Endodermal cell (in vitro differentiated cells): ENCODE measurements at regions not wholly inside any gene's neighbourhood (a gene's known extent, or its start where the extent isn't known, plus 50 kb on each side); places are given as distances from the start of the nearest gene placed in this dataset.

Experiments
- DNase-seq: peaks from one replicate; pipeline ENCODE4 v3.0.0-alpha.2; 2017
- H3K27ac ChIP-seq: 2 replicates; pipeline ENCODE4 v1.5.1; 2013; ENCODE audit warnings: mild to moderate bottlenecking, low read depth, low read length, moderate library complexity
- H3K27me3 ChIP-seq: 2 replicates; pipeline ENCODE4 v1.6.1; 2013; ENCODE audit warnings: mild to moderate bottlenecking, low read length, moderate library complexity; ENCODE audit not compliant: insufficient read depth, control insufficient read depth, poor library complexity, severe bottlenecking
- H3K36me3 ChIP-seq: 2 replicates; pipeline ENCODE4 v1.7.0; 2013; ENCODE audit warnings: mild to moderate bottlenecking, low read length, moderate library complexity; ENCODE audit not compliant: control insufficient read depth, insufficient read depth
- H3K4me1 ChIP-seq: one replicate; pipeline ENCODE4 v1.7.0; 2013; ENCODE audit warnings: low read length; ENCODE audit not compliant: control insufficient read depth, insufficient read depth
- H3K4me3 ChIP-seq: 2 replicates; pipeline ENCODE4 v1.5.1; 2013; ENCODE audit warnings: mild to moderate bottlenecking, low read length, moderate library complexity
- H3K9ac ChIP-seq: 2 replicates; pipeline ENCODE4 v1.6.1; 2013; ENCODE audit warnings: mild to moderate bottlenecking, low read length, moderate library complexity; ENCODE audit not compliant: poor library complexity, severe bottlenecking; ENCODE audit errors: extremely low read depth
- H3K9me3 ChIP-seq: 2 replicates; pipeline ENCODE4 v1.6.1; 2013; ENCODE audit warnings: mild to moderate bottlenecking, low read length, moderate library complexity; ENCODE audit not compliant: control insufficient read depth
- H3K27ac Mint-ChIP-seq: 2 replicates; pipeline ENCODE4 v1.8.0; 2020; ENCODE audit warnings: mixed read lengths
- H3K27me3 Mint-ChIP-seq: 2 replicates; pipeline ENCODE4 v1.8.0; 2021; ENCODE audit warnings: mild to moderate bottlenecking, mixed read lengths; ENCODE audit not compliant: insufficient read depth
- H3K36me3 Mint-ChIP-seq: 2 replicates; pipeline ENCODE4 v1.8.0; 2020; ENCODE audit warnings: low read depth, mixed read lengths
- H3K4me1 Mint-ChIP-seq: 2 replicates; pipeline ENCODE4 v1.8.0; 2020; ENCODE audit warnings: mixed read lengths
- H3K4me3 Mint-ChIP-seq: 2 replicates; pipeline ENCODE4 v1.8.0; 2020; ENCODE audit warnings: mild to moderate bottlenecking, moderate library complexity, mixed read lengths
- H3K9me3 Mint-ChIP-seq: 2 replicates; pipeline ENCODE4 v1.8.0; 2020; ENCODE audit warnings: mild to moderate bottlenecking, mixed read lengths
- CTCF ChIP-seq: fragments of 200-600 bp; sonication (generic); conservative IDR thresholded peaks from 2 replicates; pipeline ENCODE4 v1.5.0; 2021; ENCODE audit warnings: antibody characterized with exemption, mild to moderate bottlenecking
- WGBS, 2 experiments: methylation state at CpG; one replicate each; pipeline versions ENCODE4 v1.1.5 to v1.1.7; 2013; ENCODE audit warnings: missing lambda C conversion rate in 2 of 2, mixed read lengths in 1 of 2; ENCODE audit not compliant: insufficient coverage in 1 of 2, insufficient read length in 1 of 2; 5-methylcytosine and 5-hydroxymethylcytosine counted together

- H3K4me1 Mint-ChIP-seq: no peaks in the 10 kb centered on the region
- H3K4me3 ChIP-seq: no peak overlapping the region
- no peak overlapping the region for H3K4me3 Mint-ChIP-seq
- DNase-seq: no peak
- no peaks in the 10 kb centered on the region for H3K27me3 Mint-ChIP-seq
- no peaks in the 10 kb centered on the region for H3K36me3 Mint-ChIP-seq
- no peak overlapping the region for H3K9ac ChIP-seq
- H3K36me3 ChIP-seq: no peaks in the 10 kb centered on the region
- no peak overlapping the region for H3K27ac Mint-ChIP-seq
- TF ChIP-seq CTCF: no peak
- WGBS, 2 experiments: 70 to 85% methylated on average over 2 of the region's 2 CpGs
- no peak overlapping the region for H3K27ac ChIP-seq
- no peaks in the 10 kb centered on the region for H3K9me3 ChIP-seq
- no peaks in the 10 kb centered on the region for H3K9me3 Mint-ChIP-seq
- peaks cover under 1% of the 10 kb centered on the region for H3K4me1 ChIP-seq
- no peaks in the 10 kb centered on the region for H3K27me3 ChIP-seq
Observed at GRCh38 chr6:74631564-74631963, 574.3 kb downstream of the COL12A1 start.

- DNase-seq: peak; percentile 55
- Mint-ChIP-seq H3K27me3 (no peaks in the 10 kb centered on the region), H3K4me1 (no peaks in the 10 kb centered on the region), H3K27ac (no peak overlapping the region), H3K36me3 (no peaks in the 10 kb centered on the region), H3K9me3 (peaks cover 24% of the 10 kb centered on the region), H3K4me3 (no peak overlapping the region)
- WGBS, 2 experiments: 57 to 74% methylated on average over 1 to 4 of the region's 4 CpGs
- H3K9me3 ChIP-seq: peaks cover 31% of the 10 kb centered on the region
- peaks cover 3% of the 10 kb centered on the region for H3K4me1 ChIP-seq
- no peak overlapping the region for H3K9ac ChIP-seq
- no peak overlapping the region for H3K4me3 ChIP-seq
- H3K27me3 ChIP-seq: no peaks in the 10 kb centered on the region
- H3K36me3 ChIP-seq: no peaks in the 10 kb centered on the region
- H3K27ac ChIP-seq: no peak overlapping the region
- TF ChIP-seq CTCF: no peak
Observed at GRCh38 chr6:74626288-74626687, 579.6 kb downstream of the COL12A1 start.

DNA sequence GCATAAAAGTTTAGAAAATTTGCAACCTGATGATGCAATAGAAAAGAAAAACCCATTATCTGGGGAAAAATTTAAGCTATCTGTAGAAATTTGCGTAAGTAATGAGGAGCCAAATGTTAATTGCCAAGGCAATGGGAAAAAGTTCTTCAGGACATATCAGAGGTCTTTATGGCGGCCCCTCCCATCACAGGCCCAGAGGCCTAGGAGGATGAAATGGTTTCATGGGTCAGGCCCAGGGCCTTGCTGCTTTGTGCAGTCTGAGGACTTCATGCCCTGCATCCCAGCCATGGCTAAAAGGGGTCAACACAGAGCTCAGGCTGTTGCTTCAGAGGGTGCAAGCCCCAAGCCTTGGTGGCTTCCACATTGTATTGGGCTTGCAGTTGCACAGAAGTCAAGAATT, 582.8 kb downstream of the COL12A1 start:
- H3K4me1 Mint-ChIP-seq: no peaks in the 10 kb centered on the region
- Histone ChIP-seq H3K27ac (no peak overlapping the region), H3K9ac (no peak overlapping the region), H3K4me1 (peaks cover 3% of the 10 kb centered on the region), H3K9me3 (peaks cover 31% of the 10 kb centered on the region), H3K36me3 (no peaks in the 10 kb centered on the region), H3K27me3 (no peaks in the 10 kb centered on the region), H3K4me3 (no peak overlapping the region)
- H3K4me3 Mint-ChIP-seq: no peak overlapping the region
- H3K36me3 Mint-ChIP-seq: no peaks in the 10 kb centered on the region
- WGBS, 2 experiments: 85 to 100% methylated on average over 2 of the region's 2 CpGs
- DNase-seq: no peak
- TF ChIP-seq CTCF: no peak
- no peaks in the 10 kb centered on the region for H3K27me3 Mint-ChIP-seq
- H3K9me3 Mint-ChIP-seq: peaks cover 30% of the 10 kb centered on the region
- H3K27ac Mint-ChIP-seq: no peak overlapping the region
